HG02840 (cell line): ENCODE measurements at regions not wholly inside any gene's neighbourhood (a gene's known extent, or its start where the extent isn't known, plus 50 kb on each side); places are given as distances from the start of the nearest gene placed in this dataset.
"Not testable (repeated sequence)": the region's sequence is repeated elsewhere in the genome, so short reads cannot be mapped to it uniquely, and the experiment has no call there.

Experiments
- ATAC-seq: cut with Tn5 transposase; IDR thresholded peaks from one replicate; pipeline ENCODE4 v1.9.1; 2021; ENCODE audit warnings: mild to moderate bottlenecking, moderate library complexity, moderate number of reproducible peaks; ENCODE audit not compliant: unreplicated experiment, low FRiP score

DNA sequence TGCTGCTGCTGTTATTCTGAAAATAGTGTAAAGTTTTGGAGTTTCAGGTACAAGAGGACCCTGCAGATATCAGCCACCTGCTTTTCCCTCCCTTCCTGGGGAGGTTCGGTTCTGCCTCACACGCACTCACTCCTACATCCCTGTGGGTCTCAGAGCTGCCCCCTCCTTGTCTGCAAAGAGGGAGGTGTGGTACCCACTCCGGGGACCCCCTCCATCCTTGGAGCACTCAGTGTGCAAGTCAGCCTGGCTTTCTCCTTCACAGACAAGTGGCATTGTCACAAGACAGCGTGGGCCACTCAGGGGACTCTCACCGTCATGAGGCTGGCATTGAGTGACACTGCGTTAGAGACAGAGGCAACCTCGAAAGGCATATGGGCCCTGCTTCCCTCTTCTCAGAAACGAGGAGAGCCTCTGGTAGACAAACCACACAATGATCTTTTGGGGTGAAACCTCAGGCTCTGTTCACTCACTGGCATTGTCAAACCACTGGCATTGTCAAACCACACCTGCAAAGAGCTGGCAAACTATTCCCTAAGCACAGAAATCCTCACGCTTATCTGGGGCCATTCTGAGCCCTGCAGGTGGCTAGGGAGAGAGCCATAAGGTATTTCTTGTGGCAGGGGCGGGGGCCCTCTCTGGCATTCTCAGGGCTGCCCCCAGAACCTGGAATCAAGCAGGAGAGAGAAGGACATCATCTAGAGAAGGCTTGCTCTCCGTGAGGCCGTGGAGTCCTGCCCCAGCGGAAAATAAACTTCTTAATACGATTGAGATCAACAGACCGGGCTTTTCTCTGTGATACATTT is 285.0 kb downstream of the SHOX start:
- no peak for ATAC-seq

DNA sequence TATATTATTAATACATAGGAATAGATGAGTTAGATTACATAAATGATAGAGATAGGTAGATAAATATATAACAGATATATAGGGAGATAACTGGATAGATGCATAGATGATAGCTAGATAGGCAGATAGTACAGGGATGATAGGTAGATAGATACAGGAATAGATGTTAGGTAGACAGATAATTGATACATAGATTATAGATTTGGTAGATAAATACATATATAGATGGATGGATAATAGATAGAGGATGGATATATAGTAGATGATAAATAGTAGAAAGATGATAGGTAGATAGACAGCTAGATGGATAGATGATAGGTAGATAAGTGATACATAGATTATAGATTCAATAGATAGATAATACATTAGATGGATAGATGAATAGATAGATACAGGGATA is 283.6 kb downstream of the SHOX start:
- no peak for ATAC-seq

DNA sequence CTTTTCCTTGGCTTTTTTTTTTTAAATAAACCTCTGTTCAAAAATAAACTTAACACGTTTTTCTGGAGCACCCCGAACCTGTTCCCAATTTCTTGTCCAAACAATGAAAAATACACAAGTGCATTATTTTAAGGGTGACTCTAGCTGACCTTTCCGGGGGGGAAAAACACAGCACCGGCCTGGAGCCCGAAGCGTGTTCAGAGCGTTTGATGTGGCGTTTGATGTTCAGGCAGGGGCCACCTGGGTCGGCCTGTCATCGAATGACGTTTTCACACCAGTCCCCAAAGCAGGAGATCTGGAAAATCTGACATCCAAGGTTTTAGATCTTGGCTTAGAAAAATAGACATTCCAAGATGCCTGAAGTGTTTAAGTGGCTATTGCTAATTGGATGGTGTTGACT is 282.1 kb downstream of the SHOX start:
- no peak for ATAC-seq

DNA sequence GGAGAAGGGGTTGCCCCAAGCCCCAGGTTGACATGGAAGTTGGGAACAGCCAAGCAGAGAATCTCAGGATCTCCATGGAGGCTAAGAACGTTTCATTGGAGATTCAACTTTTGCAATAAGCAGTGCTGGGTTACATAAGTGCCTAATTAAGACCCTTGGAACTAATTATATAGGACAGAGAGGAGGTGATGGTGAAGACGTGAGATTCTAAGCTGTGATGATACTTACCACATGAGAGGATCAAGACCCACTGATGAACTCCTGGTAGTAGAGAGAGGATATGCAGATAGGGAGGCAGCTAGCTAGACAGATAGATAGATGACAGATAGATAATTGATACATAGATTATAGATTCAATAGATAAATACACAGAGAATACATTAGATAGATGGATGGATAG is 278.5 kb downstream of the SHOX start:
- not testable (repeated sequence) for ATAC-seq

DNA sequence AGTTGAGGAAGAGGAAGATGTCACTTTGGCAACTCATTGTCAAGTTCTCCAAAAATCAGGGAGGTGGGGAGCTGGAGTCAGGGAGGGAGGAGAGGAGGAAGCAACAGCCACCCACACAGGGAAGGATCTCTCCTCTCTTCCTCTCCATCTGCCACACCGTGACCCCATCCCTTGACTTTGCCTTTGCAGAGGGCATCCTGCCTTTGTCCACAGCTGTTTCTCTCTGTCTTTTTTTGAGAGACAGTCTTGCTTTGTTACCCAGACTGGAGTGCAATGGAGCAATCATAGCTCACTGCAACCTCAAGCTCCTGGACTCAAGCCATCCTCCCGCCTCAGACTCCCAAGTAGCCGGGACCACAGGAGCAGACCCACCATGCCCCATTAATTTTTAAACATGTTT is 276.0 kb downstream of the SHOX start:
- no peak for ATAC-seq

DNA sequence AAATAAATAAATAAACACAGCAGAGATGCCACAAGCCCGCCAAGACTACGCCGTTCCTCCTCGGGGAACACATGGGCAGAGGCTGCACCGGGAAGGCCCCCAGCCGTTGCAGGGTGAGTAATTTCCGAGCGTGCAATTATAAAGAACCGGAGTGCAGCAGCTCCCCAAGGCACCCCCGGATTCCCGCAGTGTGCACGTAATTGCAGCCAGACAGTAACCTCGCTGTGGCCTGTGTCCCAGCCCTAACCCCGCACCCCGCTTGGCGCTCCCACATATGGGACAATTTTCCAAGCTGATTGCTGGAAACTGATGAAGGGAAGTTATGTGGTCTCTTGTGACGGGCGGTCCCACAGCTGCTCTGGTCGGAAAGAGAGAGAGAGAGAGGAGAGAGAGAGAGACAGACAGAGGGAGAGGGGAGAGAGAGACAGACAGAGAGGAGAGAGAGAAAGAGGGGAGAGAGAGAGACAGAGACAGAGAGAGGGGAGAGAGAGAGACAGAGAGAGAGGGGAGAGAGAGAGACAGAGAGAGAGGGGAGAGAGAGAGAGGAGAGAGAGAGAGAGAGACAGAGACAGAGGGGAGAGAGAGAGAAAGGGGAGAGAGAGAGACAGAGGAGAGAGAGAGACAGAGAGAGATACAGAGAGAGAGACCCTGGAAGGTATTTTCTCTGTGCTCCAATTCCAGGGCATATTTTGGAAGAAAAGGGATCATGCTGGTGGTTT is 275.4 kb downstream of the SHOX start:
- no peak for ATAC-seq

DNA sequence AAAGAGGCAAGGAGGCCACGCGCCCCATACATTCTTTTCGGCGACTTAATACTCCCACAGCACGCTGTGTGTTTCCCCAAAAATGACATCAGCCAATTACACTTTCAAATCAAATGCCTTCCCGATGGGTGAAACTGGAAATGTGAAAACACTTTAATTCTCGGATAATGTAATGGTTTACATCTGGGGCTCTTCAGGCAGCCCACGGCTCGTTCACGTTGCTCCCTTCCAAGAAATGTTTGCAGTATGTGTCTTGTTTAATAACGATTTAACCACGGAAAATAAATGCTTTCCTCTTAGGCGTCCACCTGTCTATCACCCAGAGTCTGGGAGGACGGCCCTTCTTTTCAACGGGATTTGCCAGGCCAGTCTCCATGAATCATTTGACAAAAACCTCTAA is 272.5 kb downstream of the SHOX start:
- ATAC-seq: no peak

DNA sequence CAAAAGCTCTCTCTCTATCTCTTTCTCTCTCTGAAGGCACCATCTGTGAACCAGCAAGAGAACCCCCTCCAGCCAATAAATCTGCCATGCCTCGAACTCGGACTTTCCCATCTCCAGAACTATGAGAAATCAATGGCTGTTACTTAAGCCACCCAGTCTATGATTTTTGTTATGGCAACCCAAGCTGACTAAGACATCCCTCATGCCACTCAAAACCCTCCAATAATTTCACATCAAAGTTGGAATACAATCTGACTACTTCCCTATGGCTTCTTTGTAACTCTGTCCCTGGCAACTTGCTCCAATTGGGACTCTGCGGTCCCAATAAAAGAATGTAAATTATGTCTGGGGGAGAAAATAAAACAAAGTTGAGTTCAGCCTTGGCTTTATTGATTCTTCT is 265.7 kb downstream of the SHOX start:
- ATAC-seq: no peak

DNA sequence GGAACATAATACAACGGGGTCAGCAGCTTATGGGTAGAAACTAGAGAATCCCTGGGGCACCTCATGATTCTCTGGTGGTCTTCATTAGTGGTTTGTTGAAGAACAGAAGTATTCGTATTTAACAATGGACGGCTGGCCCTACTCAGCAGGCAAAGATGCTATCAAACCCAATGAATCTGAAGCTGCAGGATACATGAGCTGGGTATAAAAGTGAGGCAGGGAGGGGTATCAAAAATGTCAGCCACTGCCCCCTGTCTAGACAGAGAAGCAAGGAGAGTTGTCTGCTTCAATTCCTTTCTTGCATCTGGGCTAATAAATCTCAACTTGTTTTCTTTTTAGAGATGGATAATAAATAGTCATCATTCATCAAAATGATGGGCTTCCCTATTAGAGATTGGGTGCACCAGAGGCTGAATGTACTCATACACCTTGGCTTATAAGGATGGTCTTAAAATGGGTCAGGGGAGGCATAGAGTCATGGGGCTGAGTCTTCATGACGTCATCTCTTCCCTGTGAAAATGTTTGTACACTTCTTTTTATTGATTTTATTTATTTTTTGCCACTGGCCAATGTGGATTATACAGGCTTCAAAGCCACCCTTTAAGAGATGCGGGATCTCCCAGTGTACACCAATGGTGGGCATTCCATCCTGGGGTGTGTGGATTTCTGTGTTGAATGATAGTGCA is 259.5 kb downstream of the SHOX start:
- ATAC-seq: no peak

DNA sequence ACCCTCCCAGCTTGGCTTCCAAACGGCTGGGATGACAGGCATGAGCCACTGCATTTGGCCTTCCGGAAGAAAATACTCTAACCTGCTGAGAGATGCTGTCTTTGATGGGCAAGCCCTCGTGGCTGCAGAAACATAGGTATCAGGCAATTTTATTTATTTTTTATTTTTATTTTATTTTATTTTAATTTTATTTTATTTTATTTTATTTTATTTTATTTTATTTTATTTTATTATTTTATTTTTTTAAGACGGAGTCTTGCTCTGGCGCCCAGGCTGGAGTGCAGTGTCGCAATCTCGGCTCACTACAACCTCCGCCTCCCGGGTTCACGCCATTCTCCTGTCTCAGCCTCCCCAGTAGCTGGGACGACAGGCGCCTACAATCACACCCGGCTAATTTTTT is 257.1 kb downstream of the SHOX start:
- ATAC-seq: not testable (repeated sequence)

DNA sequence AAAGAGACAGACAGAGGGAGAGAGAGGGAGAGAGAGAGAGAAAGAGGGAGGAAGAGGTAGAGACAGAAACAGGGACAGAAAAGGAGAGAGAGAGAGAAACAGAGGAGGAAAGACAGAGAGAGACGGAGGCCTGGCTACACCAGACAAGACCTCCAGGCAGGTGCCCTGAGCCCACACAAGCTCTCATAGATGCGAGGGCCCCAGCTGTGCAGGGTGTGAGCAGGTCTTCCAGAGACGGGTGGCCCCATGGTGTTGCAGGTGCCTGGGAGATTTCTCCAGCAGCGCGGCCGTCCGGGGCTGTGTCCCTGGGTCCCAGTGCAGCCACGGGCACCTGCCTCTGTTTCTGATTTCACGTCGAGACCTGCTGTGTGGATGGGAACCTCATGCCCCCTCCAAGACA is 253.0 kb downstream of the SHOX start:
- no peak for ATAC-seq

DNA sequence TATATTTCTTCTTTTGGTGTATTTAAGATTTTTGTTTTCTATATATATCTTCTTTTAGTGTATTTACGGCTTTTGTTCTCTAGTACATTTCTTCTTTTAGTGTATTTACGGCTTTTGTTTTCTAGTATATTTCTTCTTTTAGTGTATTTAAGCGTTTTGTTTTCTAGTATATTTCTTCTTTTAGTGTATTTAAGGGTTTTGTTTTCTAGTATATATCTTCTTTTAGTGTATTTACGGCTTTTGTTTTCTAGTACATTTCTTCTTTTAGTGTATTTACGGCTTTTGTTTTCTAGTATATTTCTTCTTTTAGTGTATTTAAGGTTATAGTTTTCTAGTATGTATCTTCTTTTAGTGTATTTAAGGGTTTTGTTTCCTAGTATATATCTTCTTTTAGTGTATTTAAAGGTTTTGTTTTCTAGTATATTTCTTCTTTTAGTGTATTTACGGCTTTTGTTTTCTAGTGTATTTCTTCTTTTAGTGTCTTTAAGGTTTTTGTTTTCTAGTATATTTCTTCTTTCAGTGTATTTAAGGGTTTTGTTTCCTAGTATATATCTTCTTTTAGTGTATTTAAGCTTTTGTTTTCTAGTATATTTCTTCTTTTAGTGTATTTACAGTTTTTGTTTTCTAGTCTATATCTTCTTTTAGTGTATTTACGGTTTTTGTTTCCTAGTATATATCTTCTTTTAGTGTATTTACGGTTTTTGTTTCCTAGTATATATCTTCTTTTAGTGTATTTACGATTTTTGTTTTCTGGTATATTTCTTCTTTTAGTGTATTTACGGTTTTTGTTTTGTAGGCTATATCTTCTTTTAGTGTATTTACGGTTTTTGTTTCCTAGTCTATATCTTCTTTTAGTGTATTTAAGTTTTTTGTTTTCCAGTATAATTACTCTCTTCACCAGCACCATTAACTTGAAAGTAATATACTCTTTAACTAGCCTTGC is 249.4 kb downstream of the SHOX start:
- not testable (repeated sequence) for ATAC-seq

DNA sequence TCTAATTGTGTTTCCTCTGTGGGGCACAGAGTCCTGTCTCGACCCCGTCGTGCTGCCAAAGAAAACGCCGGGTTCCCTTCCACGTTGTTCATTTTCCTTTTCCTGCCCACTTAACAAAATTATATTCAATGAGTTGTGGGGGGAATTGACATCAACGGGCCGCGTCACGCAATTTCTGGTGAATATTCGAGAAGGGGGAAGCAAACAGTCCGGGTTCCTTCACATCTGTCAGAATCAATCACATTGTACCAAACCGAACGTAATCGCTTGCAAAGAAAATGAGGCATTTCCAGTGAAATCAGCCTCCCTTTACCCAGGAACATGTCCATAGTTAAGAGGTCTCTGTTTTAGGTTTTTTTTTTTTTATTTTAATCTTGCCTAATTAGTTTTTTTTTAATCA is 243.5 kb downstream of the SHOX start:
- no peak for ATAC-seq

DNA sequence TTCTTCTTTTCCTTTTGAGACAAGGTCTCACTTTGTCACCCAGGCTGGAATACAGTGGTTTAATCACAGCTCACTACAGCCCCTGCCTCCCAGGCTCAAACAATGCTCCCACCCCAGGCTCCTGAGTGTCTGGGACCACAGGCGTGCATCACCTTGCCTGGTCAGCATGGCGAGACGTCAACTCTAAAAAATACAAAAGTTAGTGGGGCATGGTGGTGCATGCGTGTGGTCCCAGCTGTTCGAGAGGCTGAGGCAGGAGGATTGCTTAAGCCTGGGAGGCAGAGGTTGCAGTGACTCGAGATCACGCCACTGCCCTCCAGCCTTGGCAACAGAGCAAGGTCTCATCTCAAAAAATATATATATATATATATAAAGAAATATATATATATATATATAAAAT is 242.4 kb downstream of the SHOX start:
- no peak for ATAC-seq

DNA sequence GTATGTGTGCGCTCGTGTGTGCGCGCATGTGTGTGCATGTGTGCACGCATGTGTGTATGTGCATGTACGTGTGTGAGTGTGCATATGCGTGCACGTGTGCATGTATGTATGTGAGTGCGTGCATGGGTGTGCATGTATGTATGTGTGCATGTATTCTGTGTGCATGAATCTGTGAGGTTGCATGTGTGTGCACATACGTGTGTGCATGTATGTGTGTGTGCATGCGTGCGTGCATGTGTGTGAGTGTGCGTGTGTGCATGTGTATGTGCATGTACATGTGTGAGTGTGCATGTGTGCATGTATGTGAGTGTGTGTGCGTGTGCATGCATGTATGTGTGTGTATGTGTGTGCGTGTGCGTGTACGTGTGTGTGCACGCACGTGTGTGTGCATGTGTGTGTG is 241.5 kb downstream of the SHOX start:
- ATAC-seq: no peak

DNA sequence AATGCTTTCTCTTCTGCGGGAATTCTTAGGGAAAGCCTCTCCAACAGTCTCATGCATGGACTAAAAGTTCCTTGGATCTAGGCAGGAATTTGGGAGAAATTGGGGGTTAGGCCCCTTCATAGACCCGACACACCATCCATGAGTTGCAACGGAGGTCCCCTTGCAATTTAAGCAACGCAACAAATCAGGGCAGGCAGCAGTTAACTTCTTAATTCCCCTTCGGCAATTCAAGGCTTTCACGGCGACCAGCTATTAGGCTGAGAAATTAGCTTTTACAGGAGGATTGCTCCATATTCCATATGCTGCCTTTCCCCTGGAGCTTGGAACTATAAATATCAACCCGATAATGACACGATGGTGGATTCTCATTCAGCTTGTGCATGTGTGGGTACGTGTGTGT is 241.0 kb downstream of the SHOX start:
- no peak for ATAC-seq

DNA sequence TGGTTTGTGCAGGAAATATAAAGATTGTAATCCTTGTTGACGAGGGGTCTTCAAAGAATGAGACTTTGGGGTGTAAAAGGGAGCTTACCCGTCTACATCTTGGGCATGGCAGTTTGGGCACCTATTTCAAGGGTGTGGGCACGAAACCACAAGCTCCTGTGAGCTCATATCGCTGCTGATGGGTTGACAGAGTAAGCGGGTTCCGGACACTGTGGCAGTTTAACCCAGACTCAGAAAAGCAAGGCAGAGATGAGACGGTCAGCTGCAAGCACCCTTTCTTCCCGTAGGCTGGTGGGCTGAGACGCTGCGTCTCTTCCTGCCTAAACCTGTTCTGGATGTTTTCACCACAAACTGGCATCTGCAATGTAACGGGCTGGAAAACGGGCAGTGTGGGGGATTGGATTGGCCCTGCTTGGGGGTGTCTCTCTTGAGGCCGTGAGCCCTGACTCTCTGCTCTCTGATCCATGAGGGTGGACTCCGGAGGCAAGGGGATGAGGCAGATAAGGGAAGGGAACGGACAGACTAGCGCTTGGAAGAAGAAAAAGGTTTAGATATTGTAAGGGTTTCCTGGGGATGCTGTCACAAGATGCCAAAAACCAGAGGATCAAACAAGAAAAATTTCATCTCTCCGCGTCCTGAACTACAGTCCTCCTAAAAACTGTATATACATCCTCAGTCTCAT is 237.5 kb downstream of the SHOX start:
- ATAC-seq: no peak

DNA sequence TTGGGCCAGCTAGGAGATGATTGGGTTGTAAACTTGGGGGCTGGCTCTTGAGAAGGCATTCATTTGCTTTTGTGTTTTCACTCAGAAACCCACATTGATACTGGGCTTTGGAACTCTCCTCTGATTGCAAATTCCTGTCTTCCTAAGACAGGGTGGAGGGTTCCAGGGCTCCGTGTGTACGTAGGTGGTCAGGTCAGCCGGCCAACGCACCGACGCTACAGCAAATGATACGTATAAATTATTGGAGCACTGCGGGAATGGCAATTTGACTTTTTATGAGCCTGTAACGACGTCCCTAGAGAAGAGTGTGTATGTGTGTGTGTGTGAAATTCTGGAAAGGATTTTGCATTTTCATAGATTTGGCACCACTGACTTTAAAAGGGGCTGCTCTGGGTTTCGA is 236.9 kb downstream of the SHOX start:
- ATAC-seq: no peak

DNA sequence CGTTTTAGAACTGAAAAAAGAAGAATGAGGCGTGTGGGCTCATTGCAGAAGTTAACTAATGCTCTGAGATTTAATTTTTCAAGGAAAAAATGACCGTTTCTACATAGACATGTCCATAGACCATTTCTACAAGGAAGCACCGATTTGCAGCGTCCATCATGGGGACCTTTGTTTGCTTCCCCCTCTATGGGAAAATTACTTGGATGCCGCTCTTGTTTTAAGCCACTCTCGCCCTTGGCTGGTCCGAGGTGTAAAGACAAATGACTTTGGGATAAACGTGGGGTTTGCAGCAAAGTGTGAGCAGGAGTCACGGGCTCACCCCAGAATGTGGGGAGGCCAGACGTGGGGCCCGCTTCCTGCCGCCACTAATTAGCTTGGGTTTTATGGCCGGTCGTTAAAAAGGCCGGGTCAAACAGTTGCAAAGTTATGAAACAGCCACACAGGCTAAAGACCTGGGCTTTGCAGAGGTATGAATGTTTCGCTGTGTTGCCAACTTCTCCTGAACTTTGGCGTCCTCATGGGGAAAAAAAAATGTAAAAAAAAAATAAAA is 235.9 kb downstream of the SHOX start:
- ATAC-seq: no peak

DNA sequence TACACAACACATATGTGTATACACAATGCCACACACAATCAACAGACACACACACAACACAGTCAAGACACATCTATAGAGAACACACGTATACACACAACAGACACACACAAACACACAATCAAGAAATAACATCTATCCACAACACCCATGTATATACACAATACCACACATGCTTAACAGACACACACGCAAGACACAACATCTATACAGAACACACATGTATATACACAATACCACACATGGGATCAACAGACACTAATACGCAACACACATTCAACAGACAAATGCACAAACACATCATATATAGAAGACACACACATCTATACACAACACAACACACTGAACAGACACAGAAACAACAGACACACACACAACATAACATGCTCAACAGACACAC is 234.8 kb downstream of the SHOX start:
- ATAC-seq: no peak
